ENCODE measurements at regions not wholly inside any gene's neighbourhood (a gene's known extent, or its start where the extent isn't known, plus 50 kb on each side); places are given as distances from the start of the nearest gene placed in this dataset.

DNA sequence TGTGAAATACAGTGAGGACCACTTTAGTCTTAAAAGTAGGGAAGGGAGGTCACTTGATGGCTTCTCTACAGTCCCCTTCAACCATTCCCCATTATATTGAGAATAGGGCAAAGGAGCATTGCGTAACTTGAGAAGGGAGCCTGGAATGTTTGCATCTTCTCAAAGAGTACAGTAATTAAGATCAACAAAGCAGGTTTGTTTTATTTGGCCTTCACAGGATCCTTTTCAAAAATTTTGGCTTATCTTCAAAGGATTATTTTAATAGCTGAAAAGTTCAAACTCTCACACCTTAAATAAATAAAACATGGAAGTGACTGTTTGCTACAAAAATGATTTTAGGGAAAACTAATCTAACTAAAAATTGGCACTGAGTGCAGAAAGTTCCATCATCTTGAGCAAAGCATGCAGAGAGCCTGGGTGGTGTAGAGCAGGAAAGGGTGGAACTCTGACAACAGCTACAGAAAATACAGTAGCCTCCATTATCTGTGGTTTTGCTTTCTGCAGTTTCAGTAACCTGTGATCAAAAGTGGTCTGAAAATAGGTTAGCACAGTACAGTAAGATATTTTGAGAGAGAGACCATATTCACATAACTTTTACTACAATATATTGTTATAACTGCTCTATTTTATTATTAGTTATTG is 214.0 kb downstream of the MDFIC start:
- H3K4me3 ChIP-seq (ENCODE audit: low read depth, low read length, poor library complexity, severe bottlenecking) = no peak overlapping the region
- H3K27me3 ChIP-seq (ENCODE audit: insufficient read depth, low read length) = no peaks in the 10 kb centered on the region
- H3K9me3 ChIP-seq (ENCODE audit: low read length) = no peaks in the 10 kb centered on the region
- H3K27ac ChIP-seq (ENCODE audit: low read depth, low read length, poor library complexity, severe bottlenecking) = no peak overlapping the region
- H3K4me2 ChIP-seq (ENCODE audit: low read length) = no peak overlapping the region
- no peaks in the 10 kb centered on the region for H4K20me1 ChIP-seq (ENCODE audit: insufficient read depth, low read length)
- no peak for TF ChIP-seq EZH2 (IDR thresholded peaks at IDR 0.05; ENCODE audit: borderline replicate concordance, low read length)
- TF ChIP-seq, protein P1, sequence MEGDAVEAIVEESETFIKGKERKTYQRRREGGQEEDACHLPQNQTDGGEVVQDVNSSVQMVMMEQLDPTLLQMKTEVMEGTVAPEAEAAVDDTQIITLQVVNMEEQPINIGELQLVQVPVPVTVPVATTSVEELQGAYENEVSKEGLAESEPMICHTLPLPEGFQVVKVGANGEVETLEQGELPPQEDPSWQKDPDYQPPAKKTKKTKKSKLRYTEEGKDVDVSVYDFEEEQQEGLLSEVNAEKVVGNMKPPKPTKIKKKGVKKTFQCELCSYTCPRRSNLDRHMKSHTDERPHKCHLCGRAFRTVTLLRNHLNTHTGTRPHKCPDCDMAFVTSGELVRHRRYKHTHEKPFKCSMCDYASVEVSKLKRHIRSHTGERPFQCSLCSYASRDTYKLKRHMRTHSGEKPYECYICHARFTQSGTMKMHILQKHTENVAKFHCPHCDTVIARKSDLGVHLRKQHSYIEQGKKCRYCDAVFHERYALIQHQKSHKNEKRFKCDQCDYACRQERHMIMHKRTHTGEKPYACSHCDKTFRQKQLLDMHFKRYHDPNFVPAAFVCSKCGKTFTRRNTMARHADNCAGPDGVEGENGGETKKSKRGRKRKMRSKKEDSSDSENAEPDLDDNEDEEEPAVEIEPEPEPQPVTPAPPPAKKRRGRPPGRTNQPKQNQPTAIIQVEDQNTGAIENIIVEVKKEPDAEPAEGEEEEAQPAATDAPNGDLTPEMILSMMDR (IDR thresholded peaks at IDR 0.05; ENCODE audit: low read length) = no peak
- no peaks in the 10 kb centered on the region for H3K36me3 ChIP-seq (ENCODE audit: insufficient read depth, low read length)
- H3K9ac ChIP-seq (ENCODE audit: low read length) = no peak overlapping the region
- no peaks in the 10 kb centered on the region for H3K4me1 ChIP-seq (ENCODE audit: insufficient read depth, low read length, severe bottlenecking)
- no peaks in the 10 kb centered on the region for H3K79me2 ChIP-seq (ENCODE audit: insufficient read depth, low read length)
- no peaks in the 10 kb centered on the region for H3K9me2 ChIP-seq (ENCODE audit: low read depth, low read length)
- no peak overlapping the region for H2AFZ ChIP-seq (ENCODE audit: low read length)
- no peaks in the 10 kb centered on the region for H3F3A ChIP-seq (ENCODE audit: insufficient read depth, low read length)

DNA sequence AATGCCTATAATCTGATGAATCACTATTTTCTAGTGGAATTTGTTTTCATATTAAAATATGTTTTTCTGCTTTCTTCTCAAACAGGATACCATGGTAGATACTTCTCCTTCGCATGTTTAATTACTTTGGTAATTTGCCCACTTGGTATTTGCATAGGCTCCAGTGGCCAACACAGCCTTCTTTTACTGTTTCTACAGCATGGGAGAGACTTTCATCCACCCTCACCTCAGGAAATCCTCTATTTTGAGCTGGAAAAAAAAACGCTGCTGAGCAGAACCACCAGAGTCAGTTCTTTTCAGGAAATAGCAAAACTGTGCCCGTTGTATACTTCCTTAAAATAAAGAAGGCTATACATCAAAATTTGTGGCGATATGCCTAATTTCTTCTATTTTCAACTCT is 213.3 kb downstream of the MDFIC start:
- no peak for TF ChIP-seq EZH2 (IDR thresholded peaks at IDR 0.05; ENCODE audit: borderline replicate concordance, low read length)
- TF ChIP-seq, protein P1 (IDR thresholded peaks at IDR 0.05; ENCODE audit: low read length) = no peak
- no peaks in the 10 kb centered on the region for H3K4me1 ChIP-seq (ENCODE audit: insufficient read depth, low read length, severe bottlenecking)
- no peaks in the 10 kb centered on the region for H3F3A ChIP-seq (ENCODE audit: insufficient read depth, low read length)
- no peak overlapping the region for H3K27ac ChIP-seq (ENCODE audit: low read depth, low read length, poor library complexity, severe bottlenecking)
- H3K79me2 ChIP-seq (ENCODE audit: insufficient read depth, low read length) = no peaks in the 10 kb centered on the region
- no peaks in the 10 kb centered on the region for H3K9me2 ChIP-seq (ENCODE audit: low read depth, low read length)
- no peaks in the 10 kb centered on the region for H3K27me3 ChIP-seq (ENCODE audit: insufficient read depth, low read length)
- H4K20me1 ChIP-seq (ENCODE audit: insufficient read depth, low read length) = no peaks in the 10 kb centered on the region
- H3K4me3 ChIP-seq (ENCODE audit: low read depth, low read length, poor library complexity, severe bottlenecking) = no peak overlapping the region
- no peak overlapping the region for H3K4me2 ChIP-seq (ENCODE audit: low read length)
- no peak overlapping the region for H2AFZ ChIP-seq (ENCODE audit: low read length)
- H3K9me3 ChIP-seq (ENCODE audit: low read length) = no peaks in the 10 kb centered on the region
- no peak overlapping the region for H3K9ac ChIP-seq (ENCODE audit: low read length)
- H3K36me3 ChIP-seq (ENCODE audit: insufficient read depth, low read length) = no peaks in the 10 kb centered on the region

DNA sequence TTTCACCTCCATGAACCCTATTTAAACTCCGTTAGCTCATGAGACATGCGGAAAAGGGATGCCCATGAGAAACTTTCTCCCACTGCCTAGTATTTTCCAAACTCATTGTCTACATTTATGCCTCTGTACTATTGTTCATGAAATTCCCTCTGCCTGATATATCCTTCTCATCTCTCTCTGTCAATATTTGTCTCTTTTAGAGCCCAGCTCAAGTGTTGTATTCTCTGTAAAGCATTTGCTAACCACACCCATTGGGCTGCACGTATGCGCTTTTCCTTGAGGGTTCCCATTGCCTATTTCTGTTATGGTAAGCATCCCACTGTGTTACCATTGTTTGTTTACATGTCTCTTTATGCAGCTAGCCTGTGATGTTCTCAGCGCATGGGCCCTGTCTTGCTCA is 211.4 kb downstream of the MDFIC start:
- Histone ChIP-seq H3K4me3 (ENCODE audit: low read depth, low read length, poor library complexity, severe bottlenecking) (no peak overlapping the region), H3F3A (ENCODE audit: insufficient read depth, low read length) (no peaks in the 10 kb centered on the region), H2AFZ (ENCODE audit: low read length) (no peak overlapping the region), H3K36me3 (ENCODE audit: insufficient read depth, low read length) (no peaks in the 10 kb centered on the region), H3K9me3 (ENCODE audit: low read length) (no peaks in the 10 kb centered on the region), H3K9ac (ENCODE audit: low read length) (no peak overlapping the region), H3K27me3 (ENCODE audit: insufficient read depth, low read length) (no peaks in the 10 kb centered on the region), H4K20me1 (ENCODE audit: insufficient read depth, low read length) (no peaks in the 10 kb centered on the region), H3K27ac (ENCODE audit: low read depth, low read length, poor library complexity, severe bottlenecking) (no peak overlapping the region), H3K9me2 (ENCODE audit: low read depth, low read length) (no peaks in the 10 kb centered on the region), H3K4me2 (ENCODE audit: low read length) (no peak overlapping the region), H3K4me1 (ENCODE audit: insufficient read depth, low read length, severe bottlenecking) (no peaks in the 10 kb centered on the region), H3K79me2 (ENCODE audit: insufficient read depth, low read length) (no peaks in the 10 kb centered on the region)
- TF ChIP-seq, protein P1 (IDR thresholded peaks at IDR 0.05; ENCODE audit: low read length) = no peak
- no peak for TF ChIP-seq EZH2 (IDR thresholded peaks at IDR 0.05; ENCODE audit: borderline replicate concordance, low read length)

All from OCI-LY1 (cell line).